GM23338 (cell line): ENCODE measurements at regions not wholly inside any gene's neighbourhood (a gene's known extent, or its start where the extent isn't known, plus 50 kb on each side); places are given as distances from the start of the nearest gene placed in this dataset.

ENCODE experiments used
- CREB1 ChIP-seq: fragments of 250-450 bp; sonication (Bioruptor Pico); IDR thresholded peaks from 2 replicates; pipeline ENCODE4 v1.5.0; 2020; ENCODE audit warnings: low read depth, mild to moderate bottlenecking, moderate library complexity
- CTCF ChIP-seq, 2 experiments: fragments of 200-600 bp in 1 of 2; sonication (generic) in 1 of 2; conservative IDR thresholded peaks; 2 replicates each; pipeline versions ENCODE4 v1.5.1 to v1.6.1; 2016 to 2017; ENCODE audit warnings: antibody characterized with exemption in 2 of 2, low read depth in 2 of 2, mild to moderate bottlenecking in 2 of 2, moderate library complexity in 1 of 2
- EZH2phosphoT487 ChIP-seq: fragments of 200-600 bp; sonication (generic); IDR thresholded peaks from one replicate; pipeline ENCODE4 v1.8.1; 2018; ENCODE audit warnings: antibody characterized with exemption; ENCODE audit not compliant: unreplicated experiment
- POLR2AphosphoS5 ChIP-seq: IDR thresholded peaks from 2 replicates; pipeline ENCODE4 v1.6.1; 2016; ENCODE audit warnings: antibody characterized with exemption, low read depth
- TF ChIP-seq, protein P1 (sequence below): fragments of 250-450 bp; sonication (Bioruptor Pico); IDR thresholded peaks from 2 replicates; pipeline ENCODE4 v1.5.0; 2020; ENCODE audit warnings: mild to moderate bottlenecking, moderate library complexity

GRCh38 chr6:103001724-103002123, 1608.2 kb downstream of the GRIK2 start:
- TF ChIP-seq CREB1 (CRISPR knock-in tag), result no peak
- no peak for TF ChIP-seq CTCF (conservative IDR thresholded peaks at IDR 0.05; ENCODE audit: low read depth in 2 of 2)
- no peak for TF ChIP-seq EZH2phosphoT487
- TF ChIP-seq POLR2AphosphoS5, result no peak
- TF ChIP-seq, protein P1, sequence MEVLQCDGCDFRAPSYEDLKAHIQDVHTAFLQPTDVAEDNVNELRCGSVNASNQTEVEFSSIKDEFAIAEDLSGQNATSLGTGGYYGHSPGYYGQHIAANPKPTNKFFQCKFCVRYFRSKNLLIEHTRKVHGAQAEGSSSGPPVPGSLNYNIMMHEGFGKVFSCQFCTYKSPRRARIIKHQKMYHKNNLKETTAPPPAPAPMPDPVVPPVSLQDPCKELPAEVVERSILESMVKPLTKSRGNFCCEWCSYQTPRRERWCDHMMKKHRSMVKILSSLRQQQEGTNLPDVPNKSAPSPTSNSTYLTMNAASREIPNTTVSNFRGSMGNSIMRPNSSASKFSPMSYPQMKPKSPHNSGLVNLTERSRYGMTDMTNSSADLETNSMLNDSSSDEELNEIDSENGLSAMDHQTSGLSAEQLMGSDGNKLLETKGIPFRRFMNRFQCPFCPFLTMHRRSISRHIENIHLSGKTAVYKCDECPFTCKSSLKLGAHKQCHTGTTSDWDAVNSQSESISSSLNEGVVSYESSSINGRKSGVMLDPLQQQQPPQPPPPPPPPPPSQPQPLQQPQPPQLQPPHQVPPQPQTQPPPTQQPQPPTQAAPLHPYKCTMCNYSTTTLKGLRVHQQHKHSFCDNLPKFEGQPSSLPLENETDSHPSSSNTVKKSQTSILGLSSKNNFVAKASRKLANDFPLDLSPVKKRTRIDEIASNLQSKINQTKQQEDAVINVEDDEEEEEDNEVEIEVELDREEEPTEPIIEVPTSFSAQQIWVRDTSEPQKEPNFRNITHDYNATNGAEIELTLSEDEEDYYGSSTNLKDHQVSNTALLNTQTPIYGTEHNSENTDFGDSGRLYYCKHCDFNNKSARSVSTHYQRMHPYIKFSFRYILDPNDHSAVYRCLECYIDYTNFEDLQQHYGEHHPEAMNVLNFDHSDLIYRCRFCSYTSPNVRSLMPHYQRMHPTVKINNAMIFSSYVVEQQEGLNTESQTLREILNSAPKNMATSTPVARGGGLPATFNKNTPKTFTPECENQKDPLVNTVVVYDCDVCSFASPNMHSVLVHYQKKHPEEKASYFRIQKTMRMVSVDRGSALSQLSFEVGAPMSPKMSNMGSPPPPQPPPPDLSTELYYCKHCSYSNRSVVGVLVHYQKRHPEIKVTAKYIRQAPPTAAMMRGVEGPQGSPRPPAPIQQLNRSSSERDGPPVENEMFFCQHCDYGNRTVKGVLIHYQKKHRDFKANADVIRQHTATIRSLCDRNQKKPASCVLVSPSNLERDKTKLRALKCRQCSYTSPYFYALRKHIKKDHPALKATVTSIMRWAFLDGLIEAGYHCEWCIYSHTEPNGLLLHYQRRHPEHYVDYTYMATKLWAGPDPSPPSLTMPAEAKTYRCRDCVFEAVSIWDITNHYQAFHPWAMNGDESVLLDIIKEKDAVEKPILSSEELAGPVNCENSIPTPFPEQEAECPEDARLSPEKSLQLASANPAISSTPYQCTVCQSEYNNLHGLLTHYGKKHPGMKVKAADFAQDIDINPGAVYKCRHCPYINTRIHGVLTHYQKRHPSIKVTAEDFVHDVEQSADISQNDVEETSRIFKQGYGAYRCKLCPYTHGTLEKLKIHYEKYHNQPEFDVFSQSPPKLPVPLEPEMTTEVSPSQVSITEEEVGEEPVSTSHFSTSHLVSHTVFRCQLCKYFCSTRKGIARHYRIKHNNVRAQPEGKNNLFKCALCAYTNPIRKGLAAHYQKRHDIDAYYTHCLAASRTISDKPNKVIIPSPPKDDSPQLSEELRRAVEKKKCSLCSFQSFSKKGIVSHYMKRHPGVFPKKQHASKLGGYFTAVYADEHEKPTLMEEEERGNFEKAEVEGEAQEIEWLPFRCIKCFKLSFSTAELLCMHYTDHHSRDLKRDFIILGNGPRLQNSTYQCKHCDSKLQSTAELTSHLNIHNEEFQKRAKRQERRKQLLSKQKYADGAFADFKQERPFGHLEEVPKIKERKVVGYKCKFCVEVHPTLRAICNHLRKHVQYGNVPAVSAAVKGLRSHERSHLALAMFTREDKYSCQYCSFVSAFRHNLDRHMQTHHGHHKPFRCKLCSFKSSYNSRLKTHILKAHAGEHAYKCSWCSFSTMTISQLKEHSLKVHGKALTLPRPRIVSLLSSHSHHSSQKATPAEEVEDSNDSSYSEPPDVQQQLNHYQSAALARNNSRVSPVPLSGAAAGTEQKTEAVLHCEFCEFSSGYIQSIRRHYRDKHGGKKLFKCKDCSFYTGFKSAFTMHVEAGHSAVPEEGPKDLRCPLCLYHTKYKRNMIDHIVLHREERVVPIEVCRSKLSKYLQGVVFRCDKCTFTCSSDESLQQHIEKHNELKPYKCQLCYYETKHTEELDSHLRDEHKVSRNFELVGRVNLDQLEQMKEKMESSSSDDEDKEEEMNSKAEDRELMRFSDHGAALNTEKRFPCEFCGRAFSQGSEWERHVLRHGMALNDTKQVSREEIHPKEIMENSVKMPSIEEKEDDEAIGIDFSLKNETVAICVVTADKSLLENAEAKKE (CRISPR knock-in tag), result no peak
